HEK293 (cell line): ENCODE measurements at regions not wholly inside any gene's neighbourhood (a gene's known extent, or its start where the extent isn't known, plus 50 kb on each side); places are given as distances from the start of the nearest gene placed in this dataset.
A peak's percentile ranks its signal among the peaks of the same experiment; 100 is the strongest.

Source experiments
- CTCF ChIA-PET: fragments of 350-600 bp; formaldehyde crosslinking; extraction: SDS; loops from one replicate; lab custom pipeline; 2021; ENCODE audit warnings: antibody characterized with exemption; lab: Yijun Ruan, JAX
- POLR2A ChIA-PET: fragments of 300-600 bp; formaldehyde crosslinking; extraction: SDS; loops from one replicate; lab custom pipeline; 2020; ENCODE audit warnings: antibody characterized with exemption, inconsistent platforms; lab: Yijun Ruan, JAX
- H3K27ac ChIP-seq: fragments of 200-500 bp; sonication (Bioruptor generic); 2 replicates; pipeline ENCODE4 v1.5.1; 2014; ENCODE audit warnings: low read depth, low read length, control low read depth, inconsistent platforms; ENCODE audit errors: extremely low read depth
- H3K36me3 ChIP-seq, 2 experiments: fragments of 200-500 bp in 1 of 2; sonication (Bioruptor generic) in 1 of 2; 1 replicate in 1 of 2; 2 replicates in 1 of 2; pipeline ENCODE4 v1.5.1; 2014 to 2017; ENCODE audit warnings: inconsistent platforms in 2 of 2, low read length in 2 of 2; ENCODE audit not compliant: control insufficient read depth in 2 of 2, insufficient read depth in 1 of 2
- H3K4me1 ChIP-seq: fragments of 200-500 bp; sonication (Bioruptor generic); 2 replicates; pipeline ENCODE4 v1.5.1; 2014; ENCODE audit warnings: mild to moderate bottlenecking, low read length, inconsistent platforms; ENCODE audit not compliant: control insufficient read depth, insufficient read depth
- H3K4me3 ChIP-seq: 2 replicates; pipeline ENCODE4 v1.5.1; 2011; ENCODE audit warnings: low read depth, mild to moderate bottlenecking, control low read depth, low read length, moderate library complexity
- H3K9me3 ChIP-seq: fragments of 200-500 bp; sonication (Bioruptor generic); 2 replicates; pipeline ENCODE4 v1.5.1; 2014; ENCODE audit warnings: low read depth, low read length, inconsistent platforms; ENCODE audit not compliant: control insufficient read depth, insufficient read depth
- MYNN ChIP-seq: fragments of 450-650 bp; formaldehyde crosslinking; IDR thresholded peaks from 2 replicates; pipeline ENCODE4 v1.5.1; 2016; ENCODE audit warnings: missing biosample characterization, missing genetic modification characterization, borderline replicate concordance
- OSR2 ChIP-seq: fragments of 450-650 bp; formaldehyde crosslinking; IDR thresholded peaks from 2 replicates; pipeline ENCODE4 v1.5.1; 2016; ENCODE audit warnings: missing biosample characterization, missing genetic modification characterization
- PRDM1 ChIP-seq: fragments of 450-650 bp; formaldehyde crosslinking; IDR thresholded peaks from 2 replicates; pipeline ENCODE4; 2016; ENCODE audit warnings: missing biosample characterization, missing genetic modification characterization
- SCRT2 ChIP-seq: fragments of 450-650 bp; formaldehyde crosslinking; IDR thresholded peaks from 2 replicates; pipeline ENCODE4 v1.5.1; 2016; ENCODE audit warnings: missing biosample characterization, missing genetic modification characterization
- ZFP37 ChIP-seq: fragments of 450-650 bp; formaldehyde crosslinking; IDR thresholded peaks from 2 replicates; pipeline ENCODE4 v1.5.1; 2016; ENCODE audit warnings: missing biosample characterization, missing genetic modification characterization
- ZFP41 ChIP-seq: fragments of 450-650 bp; formaldehyde crosslinking; IDR thresholded peaks from 2 replicates; pipeline ENCODE4 v1.5.1; 2016; ENCODE audit warnings: missing biosample characterization, missing genetic modification characterization, borderline replicate concordance
- ZNF114 ChIP-seq: fragments of 450-650 bp; formaldehyde crosslinking; IDR thresholded peaks from 2 replicates; pipeline ENCODE4 v1.5.0; 2017; ENCODE audit warnings: missing biosample characterization, missing genetic modification characterization
- ZNF146 ChIP-seq: fragments of 450-650 bp; formaldehyde crosslinking; IDR thresholded peaks from 2 replicates; pipeline ENCODE4 v1.5.1; 2016; ENCODE audit warnings: missing biosample characterization, missing genetic modification characterization
- ZNF155 ChIP-seq: fragments of 450-650 bp; formaldehyde crosslinking; IDR thresholded peaks from 2 replicates; pipeline ENCODE4 v1.5.1; 2016; ENCODE audit warnings: missing biosample characterization, missing genetic modification characterization
- ZNF157 ChIP-seq: fragments of 450-650 bp; formaldehyde crosslinking; IDR thresholded peaks from 2 replicates; pipeline ENCODE4 v1.5.1; 2016; ENCODE audit warnings: missing biosample characterization, missing genetic modification characterization
- ZNF211 ChIP-seq: fragments of 450-650 bp; formaldehyde crosslinking; IDR thresholded peaks from 2 replicates; pipeline ENCODE4 v1.5.1; 2016; ENCODE audit warnings: low read depth, missing biosample characterization, missing genetic modification characterization
- ZNF214 ChIP-seq: fragments of 450-650 bp; formaldehyde crosslinking; IDR thresholded peaks from 2 replicates; pipeline ENCODE4 v1.5.1; 2017; ENCODE audit warnings: missing biosample characterization, mild to moderate bottlenecking, missing genetic modification characterization, borderline replicate concordance
- ZNF223 ChIP-seq: fragments of 450-650 bp; formaldehyde crosslinking; IDR thresholded peaks from 2 replicates; pipeline ENCODE4 v1.5.1; 2016; ENCODE audit warnings: missing biosample characterization, missing genetic modification characterization
- ZNF280D ChIP-seq: fragments of 450-650 bp; formaldehyde crosslinking; IDR thresholded peaks from 2 replicates; pipeline ENCODE4 v1.5.1; 2016; ENCODE audit warnings: missing biosample characterization, missing genetic modification characterization
- ZNF335 ChIP-seq: fragments of 450-650 bp; formaldehyde crosslinking; conservative IDR thresholded peaks from 2 replicates; pipeline ENCODE4 v1.5.1; 2016; ENCODE audit warnings: missing biosample characterization, missing genetic modification characterization
- ZNF350 ChIP-seq: fragments of 450-650 bp; formaldehyde crosslinking; IDR thresholded peaks from 2 replicates; pipeline ENCODE4 v1.5.0; 2017; ENCODE audit warnings: missing biosample characterization, mild to moderate bottlenecking, missing genetic modification characterization
- ZNF37A ChIP-seq: fragments of 450-650 bp; IDR thresholded peaks from 2 replicates; pipeline ENCODE4 v1.5.1; 2018; ENCODE audit warnings: missing biosample characterization, missing genetic modification characterization
- ZNF449 ChIP-seq: fragments of 450-650 bp; formaldehyde crosslinking; IDR thresholded peaks from 2 replicates; pipeline ENCODE4 v1.5.1; 2017; ENCODE audit warnings: missing biosample characterization, mild to moderate bottlenecking, missing genetic modification characterization, moderate library complexity
- ZNF596 ChIP-seq: fragments of 450-650 bp; IDR thresholded peaks from 2 replicates; pipeline ENCODE4 v1.5.0; 2018; ENCODE audit warnings: missing biosample characterization, mild to moderate bottlenecking, missing genetic modification characterization, moderate library complexity
- ZNF629 ChIP-seq: fragments of 450-650 bp; formaldehyde crosslinking; IDR thresholded peaks from 2 replicates; pipeline ENCODE4 v1.5.1; 2017; ENCODE audit warnings: missing biosample characterization, missing genetic modification characterization
- ZNF792 ChIP-seq: fragments of 450-650 bp; formaldehyde crosslinking; IDR thresholded peaks from 2 replicates; pipeline ENCODE4 v1.5.1; 2016; ENCODE audit warnings: missing biosample characterization, missing genetic modification characterization
- ZNF843 ChIP-seq: fragments of 450-650 bp; formaldehyde crosslinking; IDR thresholded peaks from 2 replicates; pipeline ENCODE4 v1.5.1; 2016; ENCODE audit warnings: missing biosample characterization, missing genetic modification characterization
- TF ChIP-seq, protein P1 (sequence below): fragments of 450-650 bp; formaldehyde crosslinking; IDR thresholded peaks from 2 replicates; pipeline ENCODE4 v1.5.0; 2017; ENCODE audit warnings: missing biosample characterization, missing genetic modification characterization, borderline replicate concordance
- TF ChIP-seq, protein P2 (sequence below): IDR thresholded peaks from 2 replicates; pipeline ENCODE4 v1.6.1; 2011; ENCODE audit warnings: mild to moderate bottlenecking, low read depth, low read length, borderline replicate concordance

- peaks cover 3% of the 10 kb centered on the region; the same call in 1 of the 2 replicates for H3K4me1 ChIP-seq
- POLR2A ChIA-PET = no interaction called here
- TF ChIP-seq ZFP41 (tag by site-specific recombination) = no peak
- peak; percentile 95 for TF ChIP-seq SCRT2 (tag by site-specific recombination)
- no peak overlapping the region for H3K27ac ChIP-seq
- H3K4me3 ChIP-seq = no peak overlapping the region
- CTCF ChIA-PET = no interaction called here
- no peaks in the 10 kb centered on the region for H3K9me3 ChIP-seq
- H3K36me3 ChIP-seq = no peaks in the 10 kb centered on the region
Measured at GRCh38 chr10:10432296-10433035, 585.2 kb upstream of the CELF2 start.

DNA sequence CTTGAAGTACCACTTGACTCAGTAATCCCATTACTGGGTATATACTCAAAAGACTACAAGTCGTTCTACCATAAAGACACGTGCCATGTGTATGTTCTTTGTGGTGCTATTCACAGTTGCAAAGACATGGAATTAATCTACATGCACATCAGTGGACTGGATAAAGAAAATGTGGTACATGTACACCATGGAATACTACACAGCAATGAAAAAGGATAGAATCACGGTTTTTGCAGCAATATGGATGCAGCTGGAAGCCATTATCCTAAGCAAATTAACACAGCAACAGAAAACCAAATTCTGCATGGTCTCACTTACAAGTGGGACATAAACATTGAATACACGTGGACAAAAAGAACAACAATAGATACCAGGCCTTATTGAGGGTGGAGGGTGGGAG is 583.4 kb upstream of the CELF2 start:
- H3K4me3 ChIP-seq = no peak overlapping the region
- H3K27ac ChIP-seq = no peak overlapping the region
- H3K4me1 ChIP-seq = peaks cover 3% of the 10 kb centered on the region; the same call in 1 of the 2 replicates
- no peaks in the 10 kb centered on the region for H3K36me3 ChIP-seq
- H3K9me3 ChIP-seq = no peaks in the 10 kb centered on the region
- TF ChIP-seq ZNF223 (no peak), ZNF280D (tag by site-specific recombination) (0 out of 2 replicates have a peak, but pooled peaks have one; percentile 56), MYNN (tag by site-specific recombination) (no peak), PRDM1 (tag by site-specific recombination) (no peak), ZNF350 (tag by site-specific recombination) (no peak), ZNF146 (tag by site-specific recombination) (peak; percentile 78)
- TF ChIP-seq, protein P1, sequence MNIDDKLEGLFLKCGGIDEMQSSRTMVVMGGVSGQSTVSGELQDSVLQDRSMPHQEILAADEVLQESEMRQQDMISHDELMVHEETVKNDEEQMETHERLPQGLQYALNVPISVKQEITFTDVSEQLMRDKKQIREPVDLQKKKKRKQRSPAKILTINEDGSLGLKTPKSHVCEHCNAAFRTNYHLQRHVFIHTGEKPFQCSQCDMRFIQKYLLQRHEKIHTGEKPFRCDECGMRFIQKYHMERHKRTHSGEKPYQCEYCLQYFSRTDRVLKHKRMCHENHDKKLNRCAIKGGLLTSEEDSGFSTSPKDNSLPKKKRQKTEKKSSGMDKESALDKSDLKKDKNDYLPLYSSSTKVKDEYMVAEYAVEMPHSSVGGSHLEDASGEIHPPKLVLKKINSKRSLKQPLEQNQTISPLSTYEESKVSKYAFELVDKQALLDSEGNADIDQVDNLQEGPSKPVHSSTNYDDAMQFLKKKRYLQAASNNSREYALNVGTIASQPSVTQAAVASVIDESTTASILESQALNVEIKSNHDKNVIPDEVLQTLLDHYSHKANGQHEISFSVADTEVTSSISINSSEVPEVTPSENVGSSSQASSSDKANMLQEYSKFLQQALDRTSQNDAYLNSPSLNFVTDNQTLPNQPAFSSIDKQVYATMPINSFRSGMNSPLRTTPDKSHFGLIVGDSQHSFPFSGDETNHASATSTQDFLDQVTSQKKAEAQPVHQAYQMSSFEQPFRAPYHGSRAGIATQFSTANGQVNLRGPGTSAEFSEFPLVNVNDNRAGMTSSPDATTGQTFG (tag by site-specific recombination) = no peak
- TF ChIP-seq, protein P2, sequence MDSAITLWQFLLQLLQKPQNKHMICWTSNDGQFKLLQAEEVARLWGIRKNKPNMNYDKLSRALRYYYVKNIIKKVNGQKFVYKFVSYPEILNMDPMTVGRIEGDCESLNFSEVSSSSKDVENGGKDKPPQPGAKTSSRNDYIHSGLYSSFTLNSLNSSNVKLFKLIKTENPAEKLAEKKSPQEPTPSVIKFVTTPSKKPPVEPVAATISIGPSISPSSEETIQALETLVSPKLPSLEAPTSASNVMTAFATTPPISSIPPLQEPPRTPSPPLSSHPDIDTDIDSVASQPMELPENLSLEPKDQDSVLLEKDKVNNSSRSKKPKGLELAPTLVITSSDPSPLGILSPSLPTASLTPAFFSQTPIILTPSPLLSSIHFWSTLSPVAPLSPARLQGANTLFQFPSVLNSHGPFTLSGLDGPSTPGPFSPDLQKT = no peak
- POLR2A ChIA-PET = no interaction called here
- CTCF ChIA-PET = no interaction called here

DNA sequence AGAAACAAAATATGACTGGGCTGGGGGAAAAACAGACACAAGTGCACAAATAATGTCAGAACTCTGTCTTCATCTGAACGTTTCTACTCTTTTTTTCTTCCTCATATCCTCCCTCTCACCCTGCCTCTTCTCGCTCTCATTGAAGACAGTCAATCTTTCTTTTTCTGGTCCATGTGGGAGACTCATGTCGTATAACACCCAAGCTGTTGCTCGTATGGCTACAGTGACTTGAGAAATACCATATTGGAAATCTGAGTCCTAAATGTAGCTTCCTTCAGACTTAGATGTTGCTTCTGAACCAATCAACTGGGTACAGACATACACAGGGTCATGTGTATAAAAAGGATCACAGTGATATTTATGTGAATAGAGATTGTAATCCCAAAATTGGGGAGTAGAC is 579.8 kb upstream of the CELF2 start:
- H3K4me1 ChIP-seq = no peaks in the 10 kb centered on the region
- ChIA-PET CTCF (interaction anchor here (0.6 kb wide), 1 partner anchor 568 kb away, joined by 4 read pairs; no protein-coding TSS in a partner anchor), POLR2A (no interaction called here)
- no peak for TF ChIP-seq ZNF449
- no peak for TF ChIP-seq ZNF114 (tag by site-specific recombination)
- TF ChIP-seq ZNF629 = no peak
- no peak for TF ChIP-seq ZNF214
- TF ChIP-seq OSR2 = no peak
- no peak for TF ChIP-seq ZNF843 (tag by site-specific recombination)
- TF ChIP-seq ZNF155 (tag by site-specific recombination) = no peak
- TF ChIP-seq ZNF157 (tag by site-specific recombination) = no peak
- TF ChIP-seq ZNF792 (tag by site-specific recombination) = no peak
- no peak for TF ChIP-seq ZNF37A (tag by site-specific recombination)
- TF ChIP-seq ZNF335 (tag by site-specific recombination) = no peak
- TF ChIP-seq ZNF596 (tag by site-specific recombination) = no peak
- TF ChIP-seq ZNF211 = no peak
- no peak for TF ChIP-seq ZFP37 (tag by site-specific recombination)

More for the DNA sequence above, 579.8 kb upstream of the CELF2 start:
- Histone ChIP-seq H3K36me3 (no peaks in the 10 kb centered on the region), H3K27ac (no peak overlapping the region), H3K9me3 (no peaks in the 10 kb centered on the region), H3K4me3 (no peak overlapping the region)
